HG03378 (cell line): ENCODE measurements at regions not wholly inside any gene's neighbourhood (a gene's known extent, or its start where the extent isn't known, plus 50 kb on each side); places are given as distances from the start of the nearest gene placed in this dataset.
"Not testable (repeated sequence)": the region's sequence is repeated elsewhere in the genome, so short reads cannot be mapped to it uniquely, and the experiment has no call there.

ENCODE experiments used
- ATAC-seq: cut with Tn5 transposase; IDR thresholded peaks from one replicate; pipeline ENCODE4 v1.9.1; 2021; ENCODE audit warnings: mild to moderate bottlenecking, moderate library complexity; ENCODE audit not compliant: unreplicated experiment

DNA sequence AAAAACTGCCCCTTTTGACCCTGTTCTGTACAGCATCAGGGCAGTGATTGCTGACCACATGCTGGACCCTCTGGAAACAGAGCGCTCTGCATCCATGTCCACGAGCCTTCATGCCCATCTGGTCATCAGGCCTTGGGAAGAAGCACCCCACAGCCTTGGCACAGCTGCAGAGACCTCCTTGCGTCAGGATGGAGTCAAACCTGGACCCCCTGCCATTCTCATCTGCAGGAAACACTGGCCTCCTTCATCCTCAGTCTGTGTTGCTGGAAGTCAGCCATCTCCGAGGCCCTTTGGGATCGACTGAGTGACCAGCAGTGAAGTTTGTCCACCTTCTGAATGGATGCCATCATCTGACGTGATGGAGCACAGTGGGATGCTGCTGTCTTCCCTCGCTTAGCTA lies 2138.3 kb upstream of the DEFB115 start:
- no peak for ATAC-seq

DNA sequence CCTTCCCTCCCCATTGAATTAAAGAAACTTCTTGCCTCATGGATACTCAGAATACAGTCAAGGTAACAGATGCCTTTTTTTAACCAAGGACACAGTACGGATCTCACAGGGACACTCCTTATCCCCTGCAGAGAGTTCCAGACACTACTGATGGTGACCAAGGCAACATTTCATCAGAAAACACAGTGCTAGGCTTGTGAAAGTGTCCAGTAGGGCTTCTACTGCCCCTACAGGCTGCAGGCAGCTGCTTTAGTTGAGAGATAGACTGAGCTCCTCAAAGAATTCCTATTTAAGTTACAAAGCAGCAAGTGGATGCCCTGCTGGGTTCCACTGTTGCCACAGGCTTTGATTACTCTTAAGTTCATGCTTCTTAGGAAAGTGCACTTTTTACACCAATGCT lies 2137.8 kb upstream of the DEFB115 start:
- ATAC-seq: not testable (repeated sequence)

- ATAC-seq: not testable (repeated sequence)
Observed at GRCh38 chr20:29120088-29120487, 2137.4 kb upstream of the DEFB115 start.

DNA sequence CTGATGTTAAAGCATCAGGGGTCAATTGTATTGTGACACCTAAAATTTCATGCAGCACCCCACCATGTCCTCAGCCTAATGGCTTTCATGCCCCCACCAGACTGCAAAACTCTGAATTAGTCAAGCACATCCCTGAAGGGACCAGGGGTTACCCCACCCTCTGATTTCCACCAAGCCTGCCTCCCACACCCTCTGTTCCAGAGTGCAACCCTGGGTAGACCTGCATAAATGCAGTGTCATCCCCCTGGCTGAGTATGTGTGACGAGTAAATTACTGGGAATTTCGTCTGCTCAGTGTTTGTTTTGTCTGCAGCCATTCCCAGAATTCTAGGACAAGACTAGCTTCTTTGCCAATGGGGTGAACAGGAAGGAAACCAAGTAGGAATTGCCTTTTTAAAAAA lies 2136.9 kb upstream of the DEFB115 start:
- not testable (repeated sequence) for ATAC-seq

DNA sequence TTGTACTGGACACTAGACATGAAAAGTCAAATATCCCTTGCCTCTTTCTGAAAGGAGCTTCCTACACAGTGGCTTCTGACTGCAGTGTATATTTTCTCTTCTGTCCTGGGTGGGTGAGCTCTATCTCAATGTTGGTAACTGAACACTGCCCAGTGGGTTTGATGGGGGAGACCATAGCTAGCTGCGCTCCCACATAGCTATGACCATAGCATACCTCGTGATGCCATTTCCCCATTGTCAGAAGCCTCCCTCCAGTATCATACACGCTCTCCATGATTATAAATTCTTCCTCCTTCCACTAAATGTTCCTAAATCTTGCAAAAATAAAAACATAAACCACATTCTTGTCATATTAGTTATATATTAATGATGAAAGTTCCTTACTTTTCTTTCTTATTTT lies 2134.7 kb upstream of the DEFB115 start:
- not testable (repeated sequence) for ATAC-seq

DNA sequence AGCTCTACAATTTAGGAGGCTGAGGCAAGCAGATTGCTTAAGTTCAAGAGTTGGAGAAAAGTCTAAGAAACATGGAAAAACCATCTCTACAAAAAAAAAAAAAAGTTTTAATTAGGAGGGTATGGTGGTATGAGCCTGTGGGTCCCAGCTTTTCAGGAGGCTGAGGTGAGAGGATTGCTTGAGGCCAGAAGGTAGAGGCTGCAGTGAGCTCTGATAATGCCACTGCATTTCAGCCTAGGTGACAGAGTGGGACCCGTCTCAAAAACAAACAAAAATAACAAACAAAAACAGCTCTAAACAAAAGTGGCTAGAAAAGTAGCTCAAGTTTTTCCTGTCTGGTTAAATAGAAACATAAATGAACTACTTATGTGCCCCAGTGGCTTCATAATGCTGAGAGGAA lies 2133.6 kb upstream of the DEFB115 start:
- no peak for ATAC-seq
